ENCODE measurements at regions not wholly inside any gene's neighbourhood (a gene's known extent, or its start where the extent isn't known, plus 50 kb on each side); places are given as distances from the start of the nearest gene placed in this dataset.

GRCh38 chr13:76709851-76710250 is 176.4 kb downstream of the KCTD12 start:
- Histone ChIP-seq H3K27ac (no peak overlapping the region), H3K4me1 (no peaks in the 10 kb centered on the region), H3K4me2 (ENCODE audit: low read length) (no peak overlapping the region), H3K79me2 (no peaks in the 10 kb centered on the region), H3K36me3 (ENCODE audit: control insufficient read depth, insufficient read depth, low read length) (no peaks in the 10 kb centered on the region), H3K4me3 (ENCODE audit: low read depth, low read length) (no peak overlapping the region), H2AFZ (no peak overlapping the region), H3K9me3 (ENCODE audit: control insufficient read depth, low read length) (no peaks in the 10 kb centered on the region), H3K9ac (no peak overlapping the region), H3K27me3 (ENCODE audit: control insufficient read depth, insufficient read depth, low read length) (no peaks in the 10 kb centered on the region)
- no peak for TF ChIP-seq CTCF (IDR thresholded peaks at IDR 0.05)

GRCh38 chr13:76708138-76708688 is 178.0 kb downstream of the KCTD12 start:
- Histone ChIP-seq H3K4me1 (no peaks in the 10 kb centered on the region), H3K27ac (no peak overlapping the region), H3K36me3 (ENCODE audit: control insufficient read depth, insufficient read depth, low read length) (no peaks in the 10 kb centered on the region), H3K9me3 (ENCODE audit: control insufficient read depth, low read length) (no peaks in the 10 kb centered on the region), H3K4me2 (ENCODE audit: low read length) (no peak overlapping the region), H3K9ac (no peak overlapping the region), H2AFZ (no peak overlapping the region), H3K27me3 (ENCODE audit: control insufficient read depth, insufficient read depth, low read length) (no peaks in the 10 kb centered on the region), H3K79me2 (no peaks in the 10 kb centered on the region), H3K4me3 (ENCODE audit: low read depth, low read length) (no peak overlapping the region)
- TF ChIP-seq CTCF (IDR thresholded peaks at IDR 0.05) = no peak

- no peaks in the 10 kb centered on the region for H3K27me3 ChIP-seq (ENCODE audit: control insufficient read depth, insufficient read depth, low read length)
- no peaks in the 10 kb centered on the region for H3K4me1 ChIP-seq
- no peak overlapping the region for H3K27ac ChIP-seq
- H2AFZ ChIP-seq = no peak overlapping the region
- no peak overlapping the region for H3K4me2 ChIP-seq (ENCODE audit: low read length)
- TF ChIP-seq CTCF (IDR thresholded peaks at IDR 0.05) = no peak
- no peak overlapping the region for H3K9ac ChIP-seq
- no peaks in the 10 kb centered on the region for H3K79me2 ChIP-seq
- no peak overlapping the region for H3K4me3 ChIP-seq (ENCODE audit: low read depth, low read length)
- H3K9me3 ChIP-seq (ENCODE audit: control insufficient read depth, low read length) = no peaks in the 10 kb centered on the region
- no peaks in the 10 kb centered on the region for H3K36me3 ChIP-seq (ENCODE audit: control insufficient read depth, insufficient read depth, low read length)
These were observed 178.8 kb downstream of the KCTD12 start for GRCh38 chr13:76707360-76707759.

DNA sequence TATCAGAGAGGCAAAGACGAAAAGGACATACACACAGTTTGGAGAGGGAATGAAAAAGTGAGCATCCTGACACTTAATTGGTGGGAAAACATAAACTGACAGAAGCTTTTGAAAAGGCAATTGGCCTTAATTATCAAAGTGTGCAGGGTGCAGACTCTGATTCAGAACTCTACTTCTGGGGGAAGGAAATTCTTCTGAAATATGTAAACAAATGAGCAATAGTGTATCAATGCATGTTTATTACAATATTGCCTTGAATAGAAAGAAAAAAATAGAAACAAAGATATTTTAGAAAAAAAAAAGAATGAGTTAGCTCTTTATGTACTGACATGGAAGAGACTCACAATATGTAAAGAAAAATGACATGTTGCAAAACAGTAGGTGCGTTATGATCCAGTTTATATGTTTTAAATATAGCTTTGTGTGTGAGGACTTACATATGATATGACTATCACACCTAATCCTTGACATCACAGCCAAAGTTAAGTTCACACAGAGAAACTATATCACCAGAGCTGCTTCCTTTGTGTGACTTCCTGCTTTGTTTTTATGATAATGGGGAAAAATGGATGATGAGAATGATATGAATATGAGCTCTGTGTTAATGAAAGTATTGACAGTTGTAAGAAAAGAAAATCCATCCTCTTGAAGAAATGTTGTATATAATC is 182.4 kb downstream of the KCTD12 start:
- Histone ChIP-seq H3K79me2 (no peaks in the 10 kb centered on the region), H3K4me3 (ENCODE audit: low read depth, low read length) (no peak overlapping the region), H3K4me2 (ENCODE audit: low read length) (no peak overlapping the region), H3K9ac (no peak overlapping the region), H3K4me1 (no peaks in the 10 kb centered on the region), H2AFZ (no peak overlapping the region), H3K9me3 (ENCODE audit: control insufficient read depth, low read length) (no peaks in the 10 kb centered on the region), H3K36me3 (ENCODE audit: control insufficient read depth, insufficient read depth, low read length) (no peaks in the 10 kb centered on the region), H3K27me3 (ENCODE audit: control insufficient read depth, insufficient read depth, low read length) (no peaks in the 10 kb centered on the region), H3K27ac (no peak overlapping the region)
- TF ChIP-seq CTCF (IDR thresholded peaks at IDR 0.05) = no peak

GRCh38 chr13:76703216-76703615 is 183.0 kb downstream of the KCTD12 start:
- H3K36me3 ChIP-seq (ENCODE audit: control insufficient read depth, insufficient read depth, low read length) = no peaks in the 10 kb centered on the region
- no peaks in the 10 kb centered on the region for H3K9me3 ChIP-seq (ENCODE audit: control insufficient read depth, low read length)
- no peak for TF ChIP-seq CTCF (IDR thresholded peaks at IDR 0.05)
- no peaks in the 10 kb centered on the region for H3K27me3 ChIP-seq (ENCODE audit: control insufficient read depth, insufficient read depth, low read length)
- no peak overlapping the region for H3K4me2 ChIP-seq (ENCODE audit: low read length)
- H2AFZ ChIP-seq = no peak overlapping the region
- H3K9ac ChIP-seq = no peak overlapping the region
- H3K4me3 ChIP-seq (ENCODE audit: low read depth, low read length) = no peak overlapping the region
- H3K79me2 ChIP-seq = no peaks in the 10 kb centered on the region
- no peak overlapping the region for H3K27ac ChIP-seq
- no peaks in the 10 kb centered on the region for H3K4me1 ChIP-seq

Measured in parathyroid adenoma (tissue), 2 donors.